ENCODE measurements at regions not wholly inside any gene's neighbourhood (a gene's known extent, or its start where the extent isn't known, plus 50 kb on each side); places are given as distances from the start of the nearest gene placed in this dataset.

DNA sequence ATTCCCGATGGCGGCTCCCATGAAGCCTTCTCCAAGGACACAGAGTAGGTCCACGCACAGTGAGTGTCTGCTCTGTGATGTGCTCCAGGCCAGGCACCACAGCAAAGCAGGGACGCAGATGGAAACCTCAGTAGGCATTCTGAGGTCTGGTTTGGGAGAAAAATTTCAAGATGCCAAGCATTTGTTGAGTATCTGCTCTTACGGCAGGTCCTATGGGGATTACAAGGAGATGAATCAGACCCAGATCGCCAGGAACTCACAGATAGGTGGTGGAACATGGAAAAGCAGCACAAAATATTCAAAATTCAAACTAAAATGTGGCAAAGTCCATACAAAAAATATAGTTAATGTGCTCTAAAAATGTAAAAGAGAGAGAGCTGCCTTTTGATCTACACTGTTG is 684.9 kb upstream of the TMEM132C start:
- no peak for DNase-seq
- Histone ChIP-seq H3K9me3 (ENCODE audit: control insufficient read depth, low read length) (no peaks in the 10 kb centered on the region), H3K27ac (ENCODE audit: insufficient read depth, low read length, poor library complexity, severe bottlenecking) (no peak overlapping the region), H3K36me3 (ENCODE audit: control insufficient read depth, insufficient read depth, low read length) (no peaks in the 10 kb centered on the region), H3K4me1 (ENCODE audit: control insufficient read depth, insufficient read depth, low read length, poor library complexity, severe bottlenecking) (no peaks in the 10 kb centered on the region), H3K27me3 (replicated peaks; ENCODE audit: control insufficient read depth, insufficient read depth, low read length, poor library complexity, severe bottlenecking) (no peaks in the 10 kb centered on the region), H3K4me3 (ENCODE audit: insufficient read depth, low read depth, low read length, poor library complexity, severe bottlenecking) (no peak overlapping the region)

DNA sequence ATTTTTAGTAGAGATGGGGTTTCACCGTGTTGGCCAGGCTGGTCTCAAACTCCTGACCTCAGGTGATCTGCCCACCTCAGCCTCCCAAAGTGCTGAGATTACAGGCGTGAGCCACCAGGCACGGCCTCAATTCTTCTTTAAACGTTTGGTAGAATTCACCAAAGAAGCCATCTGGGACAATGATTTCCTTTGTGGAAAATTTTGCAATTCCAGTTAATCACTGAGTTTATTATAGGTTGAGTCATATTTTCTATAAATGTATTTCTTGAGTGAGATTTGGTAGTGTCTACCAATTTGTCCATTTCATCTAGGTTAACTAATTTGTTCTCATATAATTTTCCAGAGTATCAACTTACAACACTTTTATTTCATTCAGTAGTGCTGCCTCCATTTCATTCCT is 683.9 kb upstream of the TMEM132C start:
- Histone ChIP-seq H3K4me1 (ENCODE audit: control insufficient read depth, insufficient read depth, low read length, poor library complexity, severe bottlenecking) (no peaks in the 10 kb centered on the region), H3K4me3 (ENCODE audit: insufficient read depth, low read depth, low read length, poor library complexity, severe bottlenecking) (no peak overlapping the region), H3K27me3 (replicated peaks; ENCODE audit: control insufficient read depth, insufficient read depth, low read length, poor library complexity, severe bottlenecking) (no peaks in the 10 kb centered on the region), H3K27ac (ENCODE audit: insufficient read depth, low read length, poor library complexity, severe bottlenecking) (no peak overlapping the region), H3K36me3 (ENCODE audit: control insufficient read depth, insufficient read depth, low read length) (no peaks in the 10 kb centered on the region), H3K9me3 (ENCODE audit: control insufficient read depth, low read length) (no peaks in the 10 kb centered on the region)
- DNase-seq, result no peak

DNA sequence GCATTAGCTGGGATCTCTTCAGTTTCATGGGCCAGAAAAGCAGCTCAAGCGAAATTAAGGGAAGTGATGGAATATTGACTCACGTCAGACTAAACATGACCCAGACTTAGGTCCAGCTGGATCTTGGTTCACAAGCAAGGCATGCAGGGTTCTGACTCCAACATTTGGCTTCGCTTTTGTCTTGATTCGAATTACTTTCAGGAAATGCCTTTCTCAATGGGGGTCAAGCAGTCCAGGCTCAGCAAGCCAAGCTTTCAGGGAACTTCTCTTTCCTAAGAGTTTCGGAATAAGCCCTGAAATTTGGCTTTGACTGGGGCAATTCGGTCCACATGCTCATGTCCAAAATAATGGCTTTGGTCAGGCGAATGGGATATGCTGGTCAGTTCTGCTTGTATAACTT is 678.7 kb upstream of the TMEM132C start:
- no peak for DNase-seq
- Histone ChIP-seq H3K27ac (ENCODE audit: insufficient read depth, low read length, poor library complexity, severe bottlenecking) (no peak overlapping the region), H3K9me3 (ENCODE audit: control insufficient read depth, low read length) (no peaks in the 10 kb centered on the region), H3K36me3 (ENCODE audit: control insufficient read depth, insufficient read depth, low read length) (no peaks in the 10 kb centered on the region), H3K27me3 (replicated peaks; ENCODE audit: control insufficient read depth, insufficient read depth, low read length, poor library complexity, severe bottlenecking) (no peaks in the 10 kb centered on the region), H3K4me1 (ENCODE audit: control insufficient read depth, insufficient read depth, low read length, poor library complexity, severe bottlenecking) (no peaks in the 10 kb centered on the region), H3K4me3 (ENCODE audit: insufficient read depth, low read depth, low read length, poor library complexity, severe bottlenecking) (no peak overlapping the region)

DNA sequence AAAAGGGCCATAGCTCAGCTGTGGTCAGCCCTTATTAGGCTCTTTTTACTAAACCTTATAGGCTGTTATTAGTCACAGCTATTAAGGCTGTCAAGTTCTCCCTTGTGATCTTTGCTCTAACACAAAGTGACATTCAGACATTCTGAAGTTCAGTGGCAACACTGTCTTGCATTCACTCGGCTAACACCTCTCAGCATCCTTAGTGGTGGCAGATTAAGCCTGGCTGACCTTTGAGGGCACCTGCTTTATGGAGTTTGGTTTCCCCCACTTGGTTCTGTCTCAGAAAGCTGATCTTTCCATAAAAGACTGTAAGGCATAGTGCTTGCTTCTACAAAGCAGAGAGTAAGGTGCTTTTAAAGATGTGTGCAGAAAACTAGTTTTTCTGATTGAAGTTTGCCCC is 677.4 kb upstream of the TMEM132C start:
- Histone ChIP-seq H3K27me3 (replicated peaks; ENCODE audit: control insufficient read depth, insufficient read depth, low read length, poor library complexity, severe bottlenecking) (no peaks in the 10 kb centered on the region), H3K4me3 (ENCODE audit: insufficient read depth, low read depth, low read length, poor library complexity, severe bottlenecking) (no peak overlapping the region), H3K9me3 (ENCODE audit: control insufficient read depth, low read length) (no peaks in the 10 kb centered on the region), H3K4me1 (ENCODE audit: control insufficient read depth, insufficient read depth, low read length, poor library complexity, severe bottlenecking) (no peaks in the 10 kb centered on the region), H3K36me3 (ENCODE audit: control insufficient read depth, insufficient read depth, low read length) (no peaks in the 10 kb centered on the region), H3K27ac (ENCODE audit: insufficient read depth, low read length, poor library complexity, severe bottlenecking) (no peak overlapping the region)
- DNase-seq, result no peak

DNA sequence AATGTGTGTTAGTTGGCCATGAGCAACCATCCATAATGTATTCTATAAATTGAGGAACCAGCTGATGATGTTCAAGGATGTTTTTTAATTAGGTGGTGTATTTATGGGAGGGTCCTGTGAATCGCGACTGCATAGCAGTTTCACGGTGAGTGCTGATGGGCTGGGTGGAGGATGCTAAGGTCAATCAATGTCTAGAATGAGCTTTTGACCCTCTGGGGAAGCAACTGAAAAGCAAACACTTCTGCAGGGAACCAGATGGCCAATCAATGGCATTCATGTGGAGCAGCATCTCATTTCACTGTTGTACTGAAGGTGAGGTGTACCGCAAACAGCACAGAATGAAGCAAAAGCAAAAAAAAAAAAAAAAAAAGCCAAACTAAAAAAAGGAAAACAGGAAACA is 676.1 kb upstream of the TMEM132C start:
- no peak overlapping the region for H3K4me3 ChIP-seq (ENCODE audit: insufficient read depth, low read depth, low read length, poor library complexity, severe bottlenecking)
- no peaks in the 10 kb centered on the region for H3K36me3 ChIP-seq (ENCODE audit: control insufficient read depth, insufficient read depth, low read length)
- H3K9me3 ChIP-seq (ENCODE audit: control insufficient read depth, low read length), result no peaks in the 10 kb centered on the region
- no peak overlapping the region for H3K27ac ChIP-seq (ENCODE audit: insufficient read depth, low read length, poor library complexity, severe bottlenecking)
- no peak for DNase-seq
- H3K4me1 ChIP-seq (ENCODE audit: control insufficient read depth, insufficient read depth, low read length, poor library complexity, severe bottlenecking), result no peaks in the 10 kb centered on the region
- no peaks in the 10 kb centered on the region for H3K27me3 ChIP-seq (replicated peaks; ENCODE audit: control insufficient read depth, insufficient read depth, low read length, poor library complexity, severe bottlenecking)

DNA sequence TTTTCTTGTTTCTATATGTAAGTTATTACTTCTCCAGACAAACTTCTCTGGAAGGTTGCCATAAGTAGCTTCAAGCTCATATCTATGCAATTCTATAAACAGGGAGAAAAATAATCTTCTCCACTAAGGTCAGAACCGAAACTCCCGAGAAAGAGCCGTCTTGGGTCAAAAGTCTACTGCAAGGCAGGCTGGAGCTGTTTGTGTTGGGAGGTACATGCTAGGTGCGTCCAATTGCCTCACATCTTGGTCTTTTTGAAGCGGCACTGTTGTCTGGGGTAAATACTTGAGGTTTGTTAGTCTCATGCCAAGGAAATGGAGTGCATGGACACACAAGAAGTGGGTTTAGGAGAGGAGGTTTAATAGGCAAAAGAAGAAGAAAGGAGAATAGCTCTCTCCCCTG is 674.7 kb upstream of the TMEM132C start:
- no peak overlapping the region for H3K4me3 ChIP-seq (ENCODE audit: insufficient read depth, low read depth, low read length, poor library complexity, severe bottlenecking)
- no peaks in the 10 kb centered on the region for H3K4me1 ChIP-seq (ENCODE audit: control insufficient read depth, insufficient read depth, low read length, poor library complexity, severe bottlenecking)
- H3K36me3 ChIP-seq (ENCODE audit: control insufficient read depth, insufficient read depth, low read length), result no peaks in the 10 kb centered on the region
- no peak overlapping the region for H3K27ac ChIP-seq (ENCODE audit: insufficient read depth, low read length, poor library complexity, severe bottlenecking)
- no peaks in the 10 kb centered on the region for H3K27me3 ChIP-seq (replicated peaks; ENCODE audit: control insufficient read depth, insufficient read depth, low read length, poor library complexity, severe bottlenecking)
- DNase-seq, result no peak
- H3K9me3 ChIP-seq (ENCODE audit: control insufficient read depth, low read length), result no peaks in the 10 kb centered on the region

DNA sequence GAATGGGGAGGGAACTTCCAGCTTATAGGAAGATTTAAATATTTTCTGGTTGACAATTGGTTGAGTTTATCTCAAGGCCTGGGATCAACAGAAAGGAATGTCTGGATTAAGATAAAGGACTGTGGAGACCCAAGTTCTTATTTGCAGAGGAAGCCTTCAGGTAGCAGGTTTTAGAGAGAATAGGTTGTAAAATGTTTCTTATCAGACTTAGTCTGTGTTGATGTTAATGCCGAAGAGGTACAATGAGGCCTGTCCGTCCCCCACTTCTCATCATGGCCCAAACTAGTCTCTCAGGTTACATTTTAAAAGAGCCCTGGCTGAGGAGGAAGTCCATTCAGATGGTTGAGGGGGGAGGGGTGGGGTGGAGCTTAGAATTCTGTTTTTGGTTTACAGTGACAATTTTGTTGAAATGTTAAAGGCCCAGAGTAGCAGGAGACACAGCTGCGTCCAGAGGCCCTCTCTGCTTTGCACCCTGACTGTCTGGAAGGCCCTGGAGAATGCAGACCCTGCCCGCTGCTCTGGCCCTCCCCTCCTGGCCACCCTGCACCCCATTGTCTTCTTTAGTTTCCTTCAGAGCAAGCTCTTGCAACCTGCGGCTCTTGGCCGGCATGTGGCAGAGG is 672.5 kb upstream of the TMEM132C start:
- Histone ChIP-seq H3K4me1 (ENCODE audit: control insufficient read depth, insufficient read depth, low read length, poor library complexity, severe bottlenecking) (no peaks in the 10 kb centered on the region), H3K9me3 (ENCODE audit: control insufficient read depth, low read length) (no peaks in the 10 kb centered on the region), H3K27me3 (replicated peaks; ENCODE audit: control insufficient read depth, insufficient read depth, low read length, poor library complexity, severe bottlenecking) (no peaks in the 10 kb centered on the region), H3K4me3 (ENCODE audit: insufficient read depth, low read depth, low read length, poor library complexity, severe bottlenecking) (no peak overlapping the region), H3K27ac (ENCODE audit: insufficient read depth, low read length, poor library complexity, severe bottlenecking) (no peak overlapping the region), H3K36me3 (ENCODE audit: control insufficient read depth, insufficient read depth, low read length) (no peaks in the 10 kb centered on the region)
- DNase-seq, result no peak

DNA sequence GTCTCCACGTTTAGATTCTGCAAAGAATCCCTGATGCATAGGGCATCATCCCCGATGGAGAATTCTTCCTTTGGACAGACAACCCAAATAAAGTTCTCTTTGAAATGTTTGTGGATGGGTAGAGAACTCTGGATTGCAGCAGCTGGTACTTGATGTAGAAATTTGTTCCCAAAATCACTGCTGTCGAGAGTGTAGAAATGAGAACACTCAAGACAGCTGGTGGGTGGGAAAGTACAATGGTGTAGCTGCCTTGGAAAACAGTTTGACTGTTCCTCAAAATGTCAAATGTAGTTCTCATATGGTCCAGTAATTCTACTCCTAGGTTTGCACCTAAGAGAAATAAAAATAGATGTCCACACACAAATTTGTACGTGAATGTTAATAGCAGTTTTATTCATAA is 671.5 kb upstream of the TMEM132C start:
- Histone ChIP-seq H3K27me3 (replicated peaks; ENCODE audit: control insufficient read depth, insufficient read depth, low read length, poor library complexity, severe bottlenecking) (no peaks in the 10 kb centered on the region), H3K4me3 (ENCODE audit: insufficient read depth, low read depth, low read length, poor library complexity, severe bottlenecking) (no peak overlapping the region), H3K27ac (ENCODE audit: insufficient read depth, low read length, poor library complexity, severe bottlenecking) (no peak overlapping the region), H3K4me1 (ENCODE audit: control insufficient read depth, insufficient read depth, low read length, poor library complexity, severe bottlenecking) (no peaks in the 10 kb centered on the region), H3K36me3 (ENCODE audit: control insufficient read depth, insufficient read depth, low read length) (no peaks in the 10 kb centered on the region), H3K9me3 (ENCODE audit: control insufficient read depth, low read length) (no peaks in the 10 kb centered on the region)
- DNase-seq, result no peak

DNA sequence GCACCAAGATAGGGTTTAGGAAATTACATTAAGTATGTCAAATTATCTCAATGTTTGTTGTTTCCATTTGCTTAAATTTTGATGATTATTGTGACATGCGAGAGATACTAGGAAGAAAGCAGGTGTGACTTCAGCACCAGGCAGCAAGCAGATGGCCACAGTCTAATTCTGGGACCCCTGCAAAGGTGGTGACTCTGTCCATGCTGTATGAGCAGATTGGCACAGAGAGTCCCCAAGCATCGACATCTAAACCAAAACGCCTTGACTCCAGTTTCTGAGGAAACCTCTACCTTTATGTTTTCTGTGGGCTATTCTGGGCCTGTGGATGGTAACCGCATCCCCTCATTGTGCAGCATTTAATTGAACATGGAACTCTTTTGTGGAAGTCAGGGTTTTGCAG is 670.1 kb upstream of the TMEM132C start:
- Histone ChIP-seq H3K4me3 (ENCODE audit: insufficient read depth, low read depth, low read length, poor library complexity, severe bottlenecking) (no peak overlapping the region), H3K27ac (ENCODE audit: insufficient read depth, low read length, poor library complexity, severe bottlenecking) (no peak overlapping the region), H3K27me3 (replicated peaks; ENCODE audit: control insufficient read depth, insufficient read depth, low read length, poor library complexity, severe bottlenecking) (no peaks in the 10 kb centered on the region), H3K36me3 (ENCODE audit: control insufficient read depth, insufficient read depth, low read length) (no peaks in the 10 kb centered on the region), H3K4me1 (ENCODE audit: control insufficient read depth, insufficient read depth, low read length, poor library complexity, severe bottlenecking) (no peaks in the 10 kb centered on the region), H3K9me3 (ENCODE audit: control insufficient read depth, low read length) (no peaks in the 10 kb centered on the region)
- no peak for DNase-seq

DNA sequence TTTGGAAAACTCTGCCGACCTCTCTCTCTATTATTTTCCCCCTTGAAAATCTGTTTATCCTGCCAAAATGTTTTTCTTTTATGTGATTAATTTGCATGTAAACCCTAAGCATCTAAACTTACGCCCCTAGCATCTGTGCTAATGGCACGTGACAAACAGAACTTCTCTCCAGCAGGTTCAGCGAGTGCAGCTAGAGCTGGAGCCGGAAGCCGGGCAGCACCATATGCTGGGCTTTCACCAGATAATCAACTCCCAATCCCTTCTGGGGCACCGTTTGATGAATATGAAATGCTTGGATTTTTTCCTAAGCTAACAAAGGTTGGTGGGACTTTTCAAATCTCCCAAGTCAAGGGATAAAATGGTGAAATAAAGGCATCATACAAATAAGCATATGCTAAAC is 667.5 kb upstream of the TMEM132C start:
- H3K27me3 ChIP-seq (replicated peaks; ENCODE audit: control insufficient read depth, insufficient read depth, low read length, poor library complexity, severe bottlenecking), result no peaks in the 10 kb centered on the region
- H3K36me3 ChIP-seq (ENCODE audit: control insufficient read depth, insufficient read depth, low read length), result no peaks in the 10 kb centered on the region
- H3K9me3 ChIP-seq (ENCODE audit: control insufficient read depth, low read length), result no peaks in the 10 kb centered on the region
- H3K4me1 ChIP-seq (ENCODE audit: control insufficient read depth, insufficient read depth, low read length, poor library complexity, severe bottlenecking), result no peaks in the 10 kb centered on the region
- no peak overlapping the region for H3K4me3 ChIP-seq (ENCODE audit: insufficient read depth, low read depth, low read length, poor library complexity, severe bottlenecking)
- H3K27ac ChIP-seq (ENCODE audit: insufficient read depth, low read length, poor library complexity, severe bottlenecking), result no peak overlapping the region
- no peak for DNase-seq

DNA sequence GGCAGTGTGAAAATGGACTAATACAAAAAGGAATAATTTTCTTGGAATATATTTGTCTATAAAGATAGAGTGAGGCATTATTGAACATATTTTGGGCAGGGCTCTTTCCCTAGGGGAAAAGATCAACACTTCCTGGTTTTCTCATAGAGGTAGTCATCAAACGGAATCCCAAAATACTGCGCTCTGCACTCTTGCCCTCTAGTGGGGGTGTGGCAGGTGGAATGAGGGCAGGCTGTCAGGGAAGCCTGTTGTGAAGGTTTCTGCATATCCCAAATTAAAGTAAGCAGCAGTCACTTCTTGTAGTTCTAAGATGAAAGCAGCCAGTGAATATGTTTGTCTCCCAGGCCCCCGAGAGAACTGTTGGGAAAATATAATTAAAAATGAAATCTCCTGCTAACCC is 666.8 kb upstream of the TMEM132C start:
- no peak for DNase-seq
- Histone ChIP-seq H3K36me3 (ENCODE audit: control insufficient read depth, insufficient read depth, low read length) (no peaks in the 10 kb centered on the region), H3K4me3 (ENCODE audit: insufficient read depth, low read depth, low read length, poor library complexity, severe bottlenecking) (no peak overlapping the region), H3K27ac (ENCODE audit: insufficient read depth, low read length, poor library complexity, severe bottlenecking) (no peak overlapping the region), H3K4me1 (ENCODE audit: control insufficient read depth, insufficient read depth, low read length, poor library complexity, severe bottlenecking) (no peaks in the 10 kb centered on the region), H3K27me3 (replicated peaks; ENCODE audit: control insufficient read depth, insufficient read depth, low read length, poor library complexity, severe bottlenecking) (no peaks in the 10 kb centered on the region), H3K9me3 (ENCODE audit: control insufficient read depth, low read length) (no peaks in the 10 kb centered on the region)

All from effector memory CD4-positive, alpha-beta T cell (primary cell).